ENCODE measurements at regions not wholly inside any gene's neighbourhood (a gene's known extent, or its start where the extent isn't known, plus 50 kb on each side); places are given as distances from the start of the nearest gene placed in this dataset.
A peak's percentile ranks its signal among the peaks of the same experiment; 100 is the strongest.

DNA sequence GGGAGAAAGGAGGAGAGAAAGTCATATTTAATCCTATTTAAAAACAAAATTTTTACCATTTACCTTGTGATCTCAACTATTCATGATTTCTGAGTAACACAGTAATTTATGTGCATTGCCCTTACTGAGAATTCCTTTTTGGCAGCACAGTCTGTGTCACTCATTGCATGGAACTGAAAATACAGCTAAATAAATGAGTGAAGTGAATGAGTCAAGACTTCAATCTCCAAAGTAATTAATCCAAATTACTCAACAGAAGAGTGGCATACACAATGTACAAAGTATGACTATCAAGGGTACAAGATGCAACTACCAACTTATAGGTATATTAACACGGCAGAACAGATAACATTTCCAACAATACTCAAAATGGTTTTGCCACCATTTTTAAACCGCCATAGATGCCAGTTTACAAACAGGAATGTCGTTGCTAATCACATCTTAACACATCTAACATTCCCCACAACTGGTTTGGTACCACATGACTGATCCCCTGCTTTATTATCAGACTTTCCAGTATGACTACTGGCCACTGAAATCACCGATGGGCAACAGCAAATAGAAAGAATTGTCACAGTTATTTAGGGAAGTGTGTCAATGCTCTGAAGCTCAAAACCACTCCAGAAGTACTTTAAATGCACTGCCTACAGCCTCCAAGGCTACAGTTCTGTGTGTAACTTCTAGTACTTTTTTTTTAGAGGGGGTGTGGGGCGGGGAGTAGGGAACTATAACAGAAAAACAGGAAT lies 410.4 kb downstream of the SHQ1 start:
- DNase-seq (ENCODE audit: low read depth, low spot score): peak; percentile 45

DNA sequence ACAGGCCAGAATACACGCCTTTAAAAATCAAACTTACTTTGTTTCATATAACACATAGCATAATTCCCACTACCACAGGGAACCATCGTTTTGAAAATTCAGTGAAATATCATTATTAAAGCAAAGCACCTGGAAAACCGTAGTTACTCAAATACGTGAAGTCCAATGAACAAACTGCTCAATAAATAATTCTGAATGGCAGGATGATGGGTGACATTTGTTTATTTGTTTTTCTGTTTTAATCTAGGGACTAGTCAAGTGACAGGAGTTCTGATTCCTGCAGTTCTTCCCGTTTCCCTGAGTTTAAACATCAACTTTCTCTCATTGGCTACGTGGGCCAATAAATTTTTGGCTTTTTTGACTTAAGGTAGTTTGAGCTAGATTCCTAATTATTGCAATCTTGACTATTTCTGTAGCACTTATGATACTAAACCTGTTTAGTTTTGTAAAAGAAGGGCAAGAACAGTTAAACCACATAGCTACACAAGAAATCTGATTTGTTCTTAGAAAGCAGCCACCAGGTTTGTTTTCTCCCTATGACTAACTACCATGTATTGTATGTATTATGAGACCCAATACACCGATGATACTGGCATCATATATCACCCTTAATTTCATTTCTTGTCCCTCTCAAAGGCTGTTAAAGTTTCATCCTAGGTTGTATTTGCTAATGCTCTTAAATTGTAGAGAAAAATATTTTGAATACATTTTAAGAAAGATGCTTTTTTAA lies 411.2 kb downstream of the SHQ1 start:
- no peak for DNase-seq (ENCODE audit: low read depth, low spot score)

DNA sequence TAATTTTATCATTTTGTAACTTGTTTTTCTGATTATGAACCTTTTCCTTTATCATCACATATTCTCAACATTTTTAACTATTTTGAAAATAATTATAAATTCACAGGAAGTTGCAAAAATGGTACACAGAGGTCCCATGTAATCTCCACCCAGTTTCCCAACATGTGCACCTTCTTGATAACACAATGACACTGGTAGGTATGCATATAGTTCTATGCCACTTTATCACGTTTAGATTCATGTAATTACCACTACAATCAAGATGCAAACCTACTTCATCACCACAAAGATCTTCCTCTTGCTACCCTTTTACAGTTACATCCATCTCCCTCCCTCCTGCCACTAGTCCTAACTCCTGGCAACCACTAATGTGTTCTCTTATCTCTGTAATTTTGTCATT lies 413.9 kb downstream of the SHQ1 start:
- no peak for DNase-seq (ENCODE audit: low read depth, low spot score)

DNA sequence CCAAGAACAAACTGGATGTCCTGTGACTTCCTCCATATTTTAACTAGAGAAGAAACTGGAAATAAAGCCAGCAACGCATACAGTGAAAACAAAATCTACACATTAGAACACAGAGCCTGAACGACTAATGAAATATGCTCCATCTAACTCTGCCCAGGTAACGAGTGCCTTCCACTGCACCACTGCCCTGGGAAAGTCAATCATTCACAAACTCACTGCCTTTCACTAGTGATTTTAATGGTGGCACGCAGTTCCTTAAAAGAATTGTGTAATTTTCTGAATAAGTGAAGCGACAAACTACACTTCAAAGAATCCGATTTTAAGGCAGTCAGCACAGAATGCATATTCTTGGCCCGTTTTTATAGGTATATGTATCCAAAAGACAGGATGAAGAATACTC lies 416.0 kb downstream of the SHQ1 start:
- DNase-seq (ENCODE audit: low read depth, low spot score): no peak

DNA sequence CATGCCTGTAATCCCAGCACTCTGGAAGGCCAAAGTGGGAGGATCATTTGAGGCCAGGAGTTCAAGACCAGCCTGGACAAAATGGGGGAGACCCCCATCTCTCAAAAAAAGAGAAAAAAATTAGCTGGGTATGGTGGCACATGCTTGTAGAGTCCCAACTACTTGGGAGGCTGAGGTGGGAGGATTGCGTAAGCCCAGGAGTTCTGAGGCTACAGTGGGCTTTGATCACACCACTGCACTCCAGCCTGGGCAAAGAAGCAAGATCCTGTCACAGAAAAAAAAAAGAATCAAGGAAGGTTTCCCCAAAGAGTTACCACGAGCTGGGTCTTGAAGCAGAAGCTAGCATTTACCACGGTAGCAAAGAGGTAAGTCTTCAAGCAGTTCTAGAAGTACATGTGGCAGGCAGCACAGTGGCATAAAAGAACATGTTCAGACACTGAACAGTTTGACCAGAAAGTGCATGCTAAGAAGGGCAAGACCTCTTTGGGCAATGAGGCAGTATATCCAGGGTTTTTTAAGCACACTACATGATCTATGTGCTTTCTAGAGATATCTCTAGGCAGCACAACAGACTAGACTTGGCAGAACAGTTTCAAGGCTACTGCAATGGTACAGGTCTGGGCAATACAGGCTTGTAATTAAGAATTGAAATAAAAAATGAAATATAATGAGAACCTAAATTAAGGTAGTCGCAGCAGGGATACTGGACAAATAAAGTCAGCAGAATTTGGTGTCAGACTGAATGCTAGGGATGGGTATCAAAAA lies 418.5 kb downstream of the SHQ1 start:
- no peak for DNase-seq (ENCODE audit: low read depth, low spot score)

DNA sequence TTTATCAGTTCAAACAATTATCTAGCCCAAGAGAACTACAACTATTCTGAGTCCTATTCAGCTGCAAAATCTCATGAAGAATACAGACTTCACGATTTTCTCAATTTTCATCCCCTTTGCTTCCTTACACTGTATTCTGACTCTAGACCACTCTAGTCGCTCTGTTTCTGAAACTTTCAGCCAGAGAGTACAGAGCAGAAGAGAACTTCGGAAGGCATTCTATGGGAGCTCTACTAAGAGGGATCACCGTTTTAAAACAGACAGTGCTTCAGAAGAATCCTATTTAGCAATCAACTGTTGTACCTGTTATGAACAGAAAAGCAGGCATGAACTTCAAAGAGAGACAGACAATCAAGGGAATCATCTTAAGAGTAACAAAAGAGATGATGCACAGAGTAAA lies 419.4 kb downstream of the SHQ1 start:
- no peak for DNase-seq (ENCODE audit: low read depth, low spot score)

DNA sequence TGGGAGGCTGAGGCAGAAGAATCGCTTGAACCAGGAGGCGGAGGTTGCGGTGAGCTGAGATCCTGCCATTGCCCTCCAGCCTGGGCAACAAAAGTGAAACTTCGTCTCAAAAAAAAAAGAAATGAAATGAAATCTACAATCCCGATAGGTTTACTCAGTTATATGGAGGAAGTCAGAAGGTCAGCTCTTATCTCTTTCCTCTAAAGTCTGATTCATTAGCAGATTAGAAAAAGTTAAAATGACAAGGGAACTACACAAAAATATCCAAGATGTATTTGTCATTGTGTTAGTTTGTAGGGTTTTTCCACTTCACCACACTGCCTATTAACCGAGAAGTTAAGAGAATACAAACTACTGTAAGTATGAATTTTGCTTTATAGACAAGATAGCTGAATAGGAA lies 420.6 kb downstream of the SHQ1 start:
- DNase-seq (ENCODE audit: low read depth, low spot score): no peak

DNA sequence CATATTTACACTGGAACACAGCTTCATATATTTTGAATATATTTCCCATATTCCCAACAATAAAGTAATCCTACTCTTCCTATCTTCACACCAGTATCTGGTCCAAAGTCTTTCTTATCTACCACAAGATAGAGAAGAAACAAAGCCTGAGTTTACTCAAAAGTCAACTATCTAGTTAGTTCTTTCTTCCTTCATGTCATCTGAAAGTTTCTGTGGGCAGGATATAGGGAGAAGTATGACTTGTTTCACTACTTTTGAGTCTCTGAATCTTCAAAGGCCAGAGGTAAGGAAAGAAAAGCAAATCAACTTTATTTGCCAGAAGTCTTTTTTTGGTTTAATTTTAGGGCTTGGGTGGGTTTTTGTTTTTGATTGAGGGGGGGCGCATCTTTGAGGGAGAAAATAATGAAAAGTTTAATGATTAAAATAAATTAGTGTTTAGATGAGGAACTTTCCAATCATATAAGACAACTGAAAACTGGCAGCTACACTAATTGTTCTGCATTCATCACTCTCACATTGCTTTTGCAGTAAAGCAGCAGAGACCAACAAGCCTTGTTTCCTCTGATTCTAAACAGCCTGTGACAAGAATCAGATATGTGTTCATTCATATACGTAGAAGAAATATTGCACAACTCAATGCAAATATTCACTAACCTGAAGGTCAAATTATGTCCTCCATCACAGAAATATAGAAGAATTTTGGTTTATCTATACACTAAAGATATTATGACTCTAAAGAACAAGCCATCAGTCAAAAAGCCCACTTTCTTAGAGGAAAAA lies 421.4 kb downstream of the SHQ1 start:
- DNase-seq (ENCODE audit: low read depth, low spot score): no peak

DNA sequence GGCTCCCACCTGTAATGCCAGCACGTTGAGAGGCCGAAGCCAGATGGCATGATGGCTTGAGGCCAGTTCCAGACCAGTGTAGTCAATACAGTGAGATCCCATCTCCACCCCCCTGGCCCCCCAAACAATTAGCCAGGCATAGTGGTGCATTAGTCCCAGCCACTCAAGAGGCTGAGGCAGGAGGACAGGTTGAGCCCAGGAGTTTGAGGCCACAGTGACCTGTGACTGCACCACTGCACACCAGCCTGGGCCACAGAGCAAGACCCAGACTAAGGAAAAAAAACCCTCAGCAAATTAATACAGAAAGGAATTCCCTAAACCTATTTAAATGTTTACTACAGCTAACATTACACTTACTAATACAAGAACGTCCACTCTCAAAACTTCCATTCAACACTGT lies 424.6 kb downstream of the SHQ1 start:
- DNase-seq (ENCODE audit: low read depth, low spot score): no peak

DNA sequence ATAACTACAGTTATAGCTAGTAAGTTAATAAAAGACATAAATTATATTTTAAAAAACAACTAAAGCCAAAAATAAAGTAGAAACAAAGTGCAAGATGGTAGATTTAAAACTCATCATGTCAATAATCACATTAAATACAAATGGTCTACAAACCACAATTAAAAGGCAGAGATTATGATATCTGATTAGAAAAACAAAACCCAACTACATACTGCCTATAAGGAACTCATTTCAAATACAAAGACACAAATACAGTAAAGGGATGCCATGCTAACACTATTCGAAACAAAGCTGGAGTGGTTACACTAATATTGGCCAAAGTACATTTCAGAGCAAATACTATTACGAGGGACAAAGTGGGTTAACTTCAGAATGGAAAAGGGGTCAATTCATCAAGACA lies 426.5 kb downstream of the SHQ1 start:
- no peak for DNase-seq (ENCODE audit: low read depth, low spot score)

DNA sequence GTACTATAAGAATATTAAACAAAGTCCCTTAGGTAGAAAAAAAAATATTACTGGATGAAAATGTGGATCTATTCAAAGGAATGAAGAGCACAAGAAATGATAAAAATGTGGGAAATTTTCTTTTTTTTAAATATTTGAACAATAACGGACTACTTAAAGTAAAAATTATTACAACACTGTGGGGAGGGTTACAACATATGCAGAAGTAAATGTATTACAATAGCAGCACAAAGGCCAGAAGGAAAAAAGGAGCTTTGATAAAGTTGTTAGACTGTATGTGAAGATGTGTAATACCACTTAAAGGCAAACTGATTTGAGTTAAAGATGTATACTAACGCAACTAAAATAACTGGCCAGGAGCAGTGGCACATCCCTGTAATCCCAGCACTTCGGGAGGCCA lies 427.1 kb downstream of the SHQ1 start:
- no peak for DNase-seq (ENCODE audit: low read depth, low spot score)

DNA sequence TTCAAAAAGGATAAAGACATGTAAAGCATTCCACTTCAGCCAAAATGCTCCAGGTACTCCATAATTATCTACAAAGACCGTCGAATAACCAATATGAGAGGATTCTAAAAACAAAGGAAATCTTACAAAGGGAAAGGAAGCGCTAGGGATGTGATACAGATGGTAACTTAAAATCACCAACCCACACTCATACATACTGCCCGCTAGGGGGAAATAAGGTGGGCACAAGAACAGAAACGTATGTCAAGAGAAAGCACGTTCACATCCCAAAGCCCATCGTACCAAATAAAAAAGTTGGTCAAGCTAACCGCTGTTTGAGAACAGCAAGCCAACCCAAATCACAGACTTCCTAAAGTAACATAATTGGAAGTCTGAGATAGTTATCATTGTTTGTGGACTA lies 429.4 kb downstream of the SHQ1 start:
- DNase-seq (ENCODE audit: low read depth, low spot score): no peak

DNA sequence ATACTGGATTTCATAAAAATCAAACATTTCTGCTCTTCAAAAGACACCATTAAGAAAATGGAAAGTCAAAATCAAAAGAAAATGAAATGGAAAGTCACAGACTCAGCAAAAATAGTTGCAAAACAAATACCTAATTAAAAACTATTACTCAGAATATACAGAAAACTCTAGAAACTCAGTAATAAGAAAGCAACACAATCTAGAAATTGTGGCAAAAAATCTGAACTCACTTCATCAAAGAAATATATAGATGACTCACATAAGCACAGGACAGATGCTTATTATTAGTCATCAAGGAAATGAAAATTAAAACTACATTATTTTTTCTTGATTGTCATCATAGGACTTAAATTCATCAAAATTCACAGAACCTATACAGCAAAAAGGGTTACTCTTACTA lies 430.0 kb downstream of the SHQ1 start:
- no peak for DNase-seq (ENCODE audit: low read depth, low spot score)

DNA sequence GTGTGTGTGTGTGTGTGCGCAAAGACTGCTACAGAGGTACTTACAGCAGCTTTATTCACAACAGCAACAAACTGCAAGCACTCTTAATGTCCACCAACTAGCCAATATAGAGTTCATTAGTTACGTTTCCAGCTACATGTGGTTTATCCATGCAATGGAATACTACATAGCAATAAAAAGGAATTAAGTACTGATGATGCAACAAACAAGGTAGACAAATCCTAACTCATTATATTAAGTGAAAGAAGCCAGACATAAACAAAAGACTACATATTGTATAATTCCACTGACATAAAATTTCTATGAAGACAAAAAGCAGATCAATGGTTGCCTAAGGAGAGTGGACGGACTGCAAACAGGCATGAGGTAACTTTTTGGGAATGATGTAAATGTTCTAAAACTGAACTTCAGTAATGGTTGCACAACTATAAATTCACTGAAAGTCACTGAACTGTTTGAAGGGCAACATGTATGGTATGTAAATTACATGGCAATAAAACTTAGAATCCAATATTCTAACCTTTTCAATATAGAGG lies 433.7 kb downstream of the SHQ1 start:
- DNase-seq (ENCODE audit: low read depth, low spot score): no peak

DNA sequence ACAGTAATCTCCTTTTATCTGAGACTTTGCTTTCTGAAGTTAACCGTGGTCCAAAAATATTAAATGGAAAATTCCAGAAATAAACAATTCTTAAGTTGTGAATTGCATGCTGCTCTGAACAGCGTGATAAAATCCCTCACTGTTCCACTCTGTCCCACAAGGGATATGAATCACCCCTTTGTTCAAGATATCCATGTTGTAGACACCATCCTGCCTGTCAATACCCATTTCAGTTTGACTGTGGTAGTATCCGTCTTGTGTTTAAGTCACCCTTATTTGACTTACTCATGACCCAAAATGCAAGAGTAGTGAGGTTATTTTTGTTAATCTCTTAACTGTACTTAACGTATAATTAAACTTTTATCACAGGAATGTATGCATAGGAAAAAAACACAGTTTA lies 435.0 kb downstream of the SHQ1 start:
- DNase-seq (ENCODE audit: low read depth, low spot score): peak; percentile 32

DNA sequence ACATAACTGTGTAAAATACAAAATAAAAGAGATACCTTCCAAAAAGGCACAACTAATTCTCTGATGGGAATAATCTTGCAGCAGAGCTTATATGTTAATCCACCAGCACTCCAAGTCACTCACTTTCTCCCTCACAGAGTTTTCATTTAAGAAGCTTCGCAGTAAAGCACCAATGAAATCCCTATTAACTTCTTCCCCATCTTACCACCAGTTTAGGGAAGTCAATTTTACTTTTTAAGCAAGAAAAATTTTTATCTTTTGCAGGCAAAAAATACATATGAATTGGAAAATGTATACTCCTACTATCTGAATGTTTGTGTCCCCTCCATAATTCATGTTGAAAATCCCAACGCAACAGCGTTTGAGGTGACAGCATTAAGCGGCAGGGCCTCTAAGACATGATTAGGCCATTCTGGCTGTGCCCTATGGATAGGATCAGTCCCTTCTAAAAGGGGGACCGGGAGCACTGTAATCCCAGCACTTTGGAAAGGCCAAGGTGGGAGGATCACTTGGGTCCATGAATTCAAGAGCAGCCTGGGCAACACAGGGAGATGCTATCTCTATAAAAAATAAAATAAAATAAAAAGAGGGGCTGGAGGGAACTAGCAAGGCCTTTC lies 435.8 kb downstream of the SHQ1 start:
- DNase-seq (ENCODE audit: low read depth, low spot score): no peak

DNA sequence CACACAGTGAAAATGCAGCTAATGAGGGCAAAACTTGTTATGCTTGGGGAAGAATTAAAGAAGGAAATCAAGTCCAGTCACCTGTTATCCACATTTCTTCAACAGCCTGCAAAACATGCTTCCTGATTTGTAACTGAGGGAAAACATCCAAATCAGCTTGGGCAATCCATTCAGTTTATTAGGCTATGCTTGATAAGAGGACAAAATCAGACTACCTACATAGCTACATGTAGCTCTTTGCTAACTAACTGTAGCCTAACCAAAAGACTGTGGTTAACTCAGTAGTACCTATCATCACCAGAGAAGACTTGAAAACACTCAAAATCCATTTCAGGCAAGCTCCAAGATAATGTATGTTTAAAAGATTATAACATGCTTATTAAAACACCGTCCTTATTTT lies 436.4 kb downstream of the SHQ1 start:
- no peak for DNase-seq (ENCODE audit: low read depth, low spot score)

DNA sequence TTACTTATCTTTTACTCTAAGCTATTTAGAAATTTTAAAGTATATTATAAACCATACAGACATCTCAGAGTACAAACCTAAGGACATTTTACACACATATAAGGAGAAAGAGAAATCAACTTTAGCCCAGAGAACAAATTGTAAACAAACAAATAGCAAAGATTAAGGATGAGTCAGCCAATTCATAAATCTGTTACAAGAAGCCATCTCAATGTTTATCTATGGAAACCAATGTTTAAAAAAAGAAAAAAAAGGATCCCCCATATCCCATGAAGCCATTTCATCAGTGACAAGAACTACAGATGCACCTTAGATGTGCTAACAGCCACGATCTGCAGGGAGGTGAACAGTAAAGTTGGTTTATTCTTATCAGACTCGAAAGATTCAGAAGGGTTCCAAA lies 437.1 kb downstream of the SHQ1 start:
- no peak for DNase-seq (ENCODE audit: low read depth, low spot score)

DNA sequence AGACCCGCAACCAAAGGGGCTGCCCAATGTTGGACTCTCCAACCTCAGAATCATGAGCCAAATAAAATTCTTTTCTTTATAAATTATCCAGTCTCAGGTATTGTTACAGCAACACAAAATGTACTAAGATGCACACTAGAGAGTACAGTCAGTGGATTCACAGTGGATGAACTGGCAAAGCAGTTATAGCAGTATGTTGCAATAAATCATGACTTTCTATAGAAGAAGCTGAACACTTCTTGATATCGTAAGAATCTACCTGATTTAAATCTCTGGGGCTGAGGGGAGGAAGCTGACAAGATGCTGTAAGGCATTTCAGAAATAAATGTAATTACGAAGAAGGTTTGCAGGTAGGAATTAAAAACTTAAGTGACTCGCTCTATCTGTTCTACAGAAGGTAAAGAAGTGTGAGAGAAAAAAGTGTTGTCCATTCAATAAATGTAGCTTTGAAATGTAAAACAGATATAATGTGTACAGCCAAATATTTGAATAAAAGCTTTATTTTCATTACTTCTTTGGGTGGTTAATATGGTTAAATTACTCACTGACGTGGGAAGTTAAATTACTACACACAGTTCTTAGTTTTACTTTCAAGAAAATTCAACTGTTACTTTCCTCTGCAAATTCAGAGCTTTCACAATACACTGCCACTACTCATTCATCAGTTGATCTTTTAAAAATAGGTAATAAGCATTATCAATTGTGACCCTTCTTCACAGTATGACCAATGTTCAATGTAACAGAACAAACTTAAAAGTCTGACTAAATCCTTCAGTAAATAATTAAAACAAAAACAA lies 439.1 kb downstream of the SHQ1 start:
- no peak for DNase-seq (ENCODE audit: low read depth, low spot score)

DNA sequence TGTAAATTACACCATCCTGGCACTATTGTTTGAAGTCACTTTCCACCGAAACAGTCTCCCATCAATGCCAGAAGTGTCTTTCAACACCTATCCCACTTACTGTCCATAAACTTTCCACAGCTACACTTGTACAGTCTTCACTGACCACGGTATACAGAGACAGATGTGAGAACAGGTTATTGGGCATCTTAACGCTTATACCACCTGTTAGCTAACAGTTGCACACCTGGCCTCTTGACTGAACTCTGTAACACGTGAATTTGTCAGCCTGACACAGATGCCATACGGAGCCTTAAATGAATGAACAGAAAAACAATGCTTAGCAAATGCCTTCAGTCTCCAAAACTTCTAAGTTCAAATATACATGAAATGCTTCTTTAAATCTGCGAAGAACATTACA lies 440.5 kb downstream of the SHQ1 start:
- DNase-seq (ENCODE audit: low read depth, low spot score): no peak

All from astrocyte of the hippocampus (primary cell).